ENCODE measurements at regions not wholly inside any gene's neighbourhood (a gene's known extent, or its start where the extent isn't known, plus 50 kb on each side); places are given as distances from the start of the nearest gene placed in this dataset.
A peak's percentile ranks its signal among the peaks of the same experiment; 100 is the strongest.

DNA sequence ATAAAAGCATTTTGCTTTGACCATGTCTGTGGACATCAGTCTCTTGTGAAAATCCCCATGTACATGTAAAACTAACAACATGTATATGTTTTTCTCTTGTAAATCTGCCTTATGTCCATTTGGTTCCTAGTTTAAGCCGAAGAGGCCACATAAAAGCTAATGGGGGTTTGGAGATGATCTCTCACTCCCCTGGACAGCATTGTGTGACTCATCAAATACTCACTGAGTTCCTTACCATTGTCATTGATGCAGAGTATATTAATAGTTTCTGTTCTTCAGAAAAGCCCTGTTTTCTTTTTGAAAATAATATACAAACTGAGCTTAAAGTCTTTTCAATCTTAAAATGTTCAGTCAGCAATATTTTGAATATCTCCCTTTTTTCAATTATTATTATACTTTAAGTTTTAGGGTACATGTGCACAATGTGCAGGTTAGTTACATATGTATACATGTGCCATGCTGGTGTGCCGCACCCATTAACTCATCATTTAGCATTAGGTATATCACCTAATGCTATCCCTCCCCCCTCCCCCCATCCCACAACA lies 536.7 kb upstream of the HTR2A start:
- DNase-seq (ENCODE audit: low spot score), result no peak

GRCh38 chr13:47426126-47426849 lies 529.4 kb upstream of the HTR2A start:
- DNase-seq (ENCODE audit: low spot score), result no peak

- no peak for DNase-seq (ENCODE audit: low spot score)
Observed at GRCh38 chr13:47421525-47421924, 524.7 kb upstream of the HTR2A start.

DNA sequence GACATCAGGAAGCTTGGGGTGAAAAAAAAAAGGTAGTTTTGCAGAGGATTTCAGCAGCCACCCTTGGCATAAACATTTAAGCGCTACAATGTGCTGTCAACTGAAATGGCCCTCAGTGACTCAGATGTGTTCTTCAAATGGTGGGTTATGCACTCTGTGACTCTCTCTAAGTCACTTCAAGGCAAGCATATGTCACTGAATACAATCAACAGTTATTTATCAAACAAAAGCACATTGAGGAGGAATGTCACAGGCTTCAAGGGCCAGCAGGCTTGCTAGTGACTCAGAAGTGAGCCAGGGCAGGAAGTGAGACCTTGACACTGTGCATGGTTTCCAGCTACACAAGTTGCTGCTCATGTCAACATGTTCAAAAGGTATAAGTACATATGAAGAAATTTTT lies 523.7 kb upstream of the HTR2A start:
- peak; percentile 36 for DNase-seq (ENCODE audit: low spot score)

- DNase-seq (ENCODE audit: low spot score), result no peak
Observed at GRCh38 chr13:47420020-47420419, 523.2 kb upstream of the HTR2A start.

- no peak for DNase-seq (ENCODE audit: low spot score)
Observed at GRCh38 chr13:47418206-47418920, 521.5 kb upstream of the HTR2A start.

DNA sequence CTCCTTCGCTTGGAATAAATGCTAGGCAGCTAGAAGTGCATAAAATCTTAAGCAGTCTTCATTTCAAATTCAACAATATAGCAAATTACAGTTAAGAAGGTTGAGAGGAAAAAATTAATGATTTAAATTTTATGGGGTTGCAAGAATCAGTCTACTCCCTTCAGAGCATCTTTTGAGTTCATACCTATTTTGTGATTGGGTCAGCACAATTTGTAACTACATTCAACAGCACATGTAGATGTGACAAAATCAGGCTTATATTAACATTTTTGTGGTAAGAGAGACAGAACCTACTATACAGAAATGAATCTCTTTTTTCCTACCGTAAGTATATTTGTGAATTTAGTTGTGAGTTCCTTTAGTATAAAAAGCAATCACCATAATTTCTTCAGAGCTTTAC lies 520.6 kb upstream of the HTR2A start:
- DNase-seq (ENCODE audit: low spot score), result no peak

- DNase-seq (ENCODE audit: low spot score), result no peak
Observed at GRCh38 chr13:47415048-47415447, 518.2 kb upstream of the HTR2A start.

- DNase-seq (ENCODE audit: low spot score), result no peak
Observed at GRCh38 chr13:47413526-47413925, 516.7 kb upstream of the HTR2A start.

DNA sequence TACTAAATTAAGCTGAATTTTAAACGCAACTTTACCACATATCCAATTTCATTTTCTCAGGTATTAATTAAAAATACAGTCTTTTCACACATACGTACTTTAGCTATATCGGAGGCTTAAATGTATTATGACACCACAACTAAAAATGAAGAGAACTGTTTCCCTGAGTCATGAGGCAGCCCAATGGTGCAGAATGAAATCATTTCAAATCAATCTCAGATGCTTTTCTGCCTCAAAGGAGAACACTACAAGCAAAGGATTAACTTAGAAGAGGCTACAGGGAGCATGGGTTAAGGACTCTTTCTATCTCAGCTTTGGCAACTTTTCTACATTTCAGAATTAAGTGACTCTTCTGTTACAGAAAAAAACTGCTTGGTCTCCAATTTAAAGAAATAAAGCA lies 516.3 kb upstream of the HTR2A start:
- DNase-seq (ENCODE audit: low spot score), result no peak

GRCh38 chr13:47409778-47410177 lies 512.9 kb upstream of the HTR2A start:
- no peak for DNase-seq (ENCODE audit: low spot score)

DNA sequence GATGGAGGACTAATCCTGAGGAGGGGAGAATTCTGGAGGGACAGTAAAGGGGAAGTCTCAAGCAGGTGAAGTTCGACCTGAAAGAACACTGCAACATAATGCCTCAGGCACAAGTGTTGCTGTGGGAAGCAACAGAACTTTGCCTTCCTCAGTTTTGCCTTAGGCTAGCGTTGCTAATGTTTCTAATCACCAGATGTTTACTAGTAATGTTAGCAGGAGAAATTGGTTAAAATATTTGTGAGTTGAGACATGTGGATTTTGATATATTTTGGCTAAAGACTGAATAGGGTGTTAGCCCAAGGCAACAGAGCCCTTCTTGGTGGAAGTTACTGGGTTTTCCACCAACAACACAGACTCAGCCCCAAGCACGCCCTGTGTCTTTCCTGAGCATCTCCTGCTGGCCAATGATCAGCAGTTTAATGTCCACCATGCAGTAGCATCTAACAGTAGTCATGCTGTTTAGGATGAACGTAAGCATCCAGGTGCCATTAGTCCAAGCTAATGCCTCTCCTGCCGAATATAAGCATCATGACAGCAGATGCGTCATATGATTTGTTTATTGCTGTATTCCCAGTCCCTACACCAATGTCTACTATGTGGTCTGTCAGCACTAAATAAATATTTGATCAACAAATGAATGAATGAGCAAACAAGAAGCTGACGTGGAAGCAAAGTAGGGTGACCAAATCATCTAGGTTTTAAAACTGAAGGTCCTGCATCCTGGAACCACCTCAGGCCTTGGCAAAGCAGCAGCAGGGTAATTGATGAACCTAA lies 511.9 kb upstream of the HTR2A start:
- no peak for DNase-seq (ENCODE audit: low spot score)

GRCh38 chr13:47407808-47408207 lies 511.0 kb upstream of the HTR2A start:
- no peak for DNase-seq (ENCODE audit: low spot score)

DNA sequence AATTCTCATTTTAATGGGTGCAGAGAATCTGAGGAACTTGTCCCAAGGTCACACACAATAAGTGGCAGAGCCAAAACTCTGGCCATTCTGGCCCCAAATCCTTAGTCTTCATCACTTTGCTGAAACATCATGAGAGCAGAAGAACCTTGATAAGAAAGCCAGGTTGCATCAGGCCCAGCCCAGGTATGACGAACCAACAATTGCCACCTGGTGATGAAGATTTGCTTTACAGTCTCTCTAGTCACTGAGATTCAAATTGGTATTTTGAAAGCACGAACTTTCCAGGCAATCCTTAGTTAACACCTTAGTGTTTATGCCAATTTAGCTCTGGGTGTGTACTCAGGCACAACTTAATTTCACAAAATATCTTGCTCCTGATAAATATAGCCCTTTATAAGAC lies 502.7 kb upstream of the HTR2A start:
- no peak for DNase-seq (ENCODE audit: low spot score)

DNA sequence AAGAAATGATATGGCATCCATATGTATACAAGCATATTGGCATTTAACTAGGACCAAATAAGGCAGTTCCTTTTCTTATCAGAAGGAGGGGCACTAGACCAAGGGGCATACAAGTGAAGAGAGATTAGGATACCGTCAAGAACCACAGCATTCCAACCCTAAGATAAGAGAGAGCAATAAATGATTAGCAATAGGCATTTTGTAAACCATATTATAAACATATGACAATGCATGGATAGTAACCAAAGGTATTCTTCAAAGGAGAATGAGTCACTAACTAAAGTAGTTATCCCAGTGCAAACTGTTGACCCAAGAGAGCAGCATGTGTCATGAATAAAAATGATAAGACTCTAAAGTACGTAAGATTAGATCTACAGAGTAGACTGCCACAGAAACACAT lies 500.9 kb upstream of the HTR2A start:
- peak; percentile 81 for DNase-seq (ENCODE audit: low spot score)

DNA sequence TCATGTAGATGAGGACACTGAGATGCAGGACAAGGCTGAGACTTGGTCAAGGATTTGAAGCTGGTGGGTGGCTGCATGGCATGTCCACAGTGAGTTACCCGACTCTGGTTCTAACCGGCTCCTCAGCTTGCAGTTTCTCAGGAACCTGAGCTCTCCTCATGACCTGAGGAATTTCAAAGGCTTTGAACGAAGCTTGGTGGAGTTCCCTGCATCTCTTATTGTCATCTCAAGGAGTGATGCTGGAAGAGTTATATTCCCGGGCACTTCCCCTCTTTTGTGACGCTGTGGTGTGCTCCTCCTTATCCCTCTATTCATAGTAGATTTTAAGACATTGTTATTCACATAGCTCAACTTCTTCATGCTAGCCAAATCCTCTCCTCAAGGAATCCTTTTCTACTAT lies 500.1 kb upstream of the HTR2A start:
- DNase-seq (ENCODE audit: low spot score), result no peak

DNA sequence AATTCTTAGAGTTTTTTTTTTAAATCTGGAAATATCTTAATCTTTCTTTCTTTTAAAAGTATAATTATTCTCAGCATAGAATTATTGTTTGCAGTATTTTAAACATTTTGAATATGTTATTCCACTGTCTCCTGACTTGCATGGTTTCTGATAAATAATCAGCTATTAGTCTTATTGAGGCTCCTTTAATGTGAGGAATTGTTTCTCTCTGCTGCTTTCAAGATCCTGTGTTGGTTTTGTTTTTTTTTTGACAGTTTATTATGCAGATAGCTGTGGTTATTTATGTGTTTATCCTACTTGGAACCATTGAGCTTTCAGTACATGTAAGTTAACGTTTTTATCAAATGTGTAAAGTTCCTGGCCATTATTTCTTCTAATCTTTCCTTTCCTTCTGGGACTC lies 477.9 kb upstream of the HTR2A start:
- DNase-seq (ENCODE audit: low spot score), result no peak

- DNase-seq (ENCODE audit: low spot score), result no peak
Observed at GRCh38 chr13:47372751-47373150, 475.9 kb upstream of the HTR2A start.

DNA sequence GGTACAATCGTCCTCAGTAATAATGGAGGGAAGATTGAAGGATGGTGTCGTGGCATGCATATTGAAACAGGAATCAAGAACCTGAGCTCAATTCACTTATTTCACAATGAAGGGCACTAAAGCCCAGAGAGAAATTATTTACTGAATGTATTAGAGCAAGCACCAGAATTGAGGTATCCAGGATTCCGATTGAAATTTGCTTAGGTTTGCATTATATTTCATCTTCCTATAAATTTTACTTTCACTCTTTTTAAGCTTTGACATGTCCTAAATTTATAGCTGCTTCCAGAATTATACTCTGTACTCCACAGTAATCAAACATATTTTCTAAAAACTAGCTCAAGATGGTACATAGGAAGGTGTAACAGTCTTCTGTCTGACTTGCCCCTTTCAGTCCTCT lies 454.9 kb upstream of the HTR2A start:
- no peak for DNase-seq (ENCODE audit: low spot score)

- DNase-seq (ENCODE audit: low spot score), result no peak
Observed at GRCh38 chr13:47350334-47351124, 453.7 kb upstream of the HTR2A start.

- DNase-seq (ENCODE audit: low spot score), result no peak
Observed at GRCh38 chr13:47349211-47349610, 452.4 kb upstream of the HTR2A start.
